Endothelial cell of umbilical vein (primary cell): ENCODE measurements at regions not wholly inside any gene's neighbourhood (a gene's known extent, or its start where the extent isn't known, plus 50 kb on each side); places are given as distances from the start of the nearest gene placed in this dataset.

ENCODE experiments used
- BruUV-seq: library from RNA; stranded (reverse); fragments of 400-500 nt; replicated peaks from 2 replicates; lab custom pipeline; 2021; lab: Mats Ljungman, UMichigan
- CTCF ChIA-PET: fragments of 300-600, 350-600 bp; sonication (Branson Sonifier 250); formaldehyde crosslinking; loops from one replicate; lab custom pipeline; 2021; ENCODE audit warnings: antibody characterized with exemption, inconsistent platforms; lab: Charles Lee
- POLR2A ChIA-PET: fragments of 300-600, 350-600 bp; sonication (Branson Sonifier 250); formaldehyde crosslinking; loops from one replicate; lab custom pipeline; 2021; ENCODE audit warnings: antibody characterized with exemption, inconsistent platforms; lab: Charles Lee
- DNase-seq: peaks from one replicate; pipeline ENCODE4 v3.0.0-alpha.2; 2011; ENCODE audit warnings: low read depth, low spot score
- FAIRE-seq: peaks from 2 replicates; lab custom pipeline; 2011; peaks lifted over from hg19 to GRCh38; lab: Jason Lieb, UNC
- H2AFZ ChIP-seq: 2 replicates; pipeline ENCODE4 v1.6.0; 2012; ENCODE audit warnings: low read depth, low read length, control low read depth, inconsistent platforms
- H3K27ac ChIP-seq: 2 replicates; pipeline ENCODE4 v1.5.1; 2011; ENCODE audit warnings: low read depth, mild to moderate bottlenecking, control low read depth, low read length, moderate library complexity; ENCODE audit not compliant: insufficient read depth
- H3K27me3 ChIP-seq, 2 experiments: 2 replicates each; pipeline versions ENCODE4 v1.6.0 to v1.6.1; 2011; ENCODE audit warnings: low read length in 2 of 2, mixed read lengths in 1 of 2; ENCODE audit not compliant: control insufficient read depth in 2 of 2, insufficient read depth in 2 of 2
- H3K36me3 ChIP-seq, 2 experiments: 2 replicates in 1 of 2; 3 replicates in 1 of 2; pipeline ENCODE4 v1.5.1; 2011; ENCODE audit warnings: low read length in 2 of 2, mild to moderate bottlenecking in 1 of 2, moderate library complexity in 1 of 2; ENCODE audit not compliant: control insufficient read depth in 2 of 2, insufficient read depth in 2 of 2; ENCODE audit errors: extremely low read depth in 1 of 2
- H3K4me1 ChIP-seq: 3 replicates; pipeline ENCODE4 v1.5.1; 2011; ENCODE audit warnings: mild to moderate bottlenecking, low read length; ENCODE audit not compliant: control insufficient read depth, insufficient read depth; ENCODE audit errors: extremely low read depth
- H3K4me2 ChIP-seq: 2 replicates; pipeline ENCODE4 v1.6.1; 2011; ENCODE audit warnings: low read length, control low read depth, mixed read lengths; ENCODE audit not compliant: insufficient read depth
- H3K4me3 ChIP-seq, 3 experiments: fragments of 200-600 bp in 1 of 3; sonication (generic), shearing (Covaris generic) in 1 of 3; replicated peaks in 1 of 3; 2 replicates each; pipeline ENCODE4 v1.5.1; 2011 to 2016; ENCODE audit warnings: control low read depth in 3 of 3, low read length in 3 of 3, mild to moderate bottlenecking in 2 of 3, inconsistent platforms in 1 of 3, low read depth in 1 of 3, moderate library complexity in 1 of 3; ENCODE audit not compliant: insufficient read depth in 1 of 3
- H3K79me2 ChIP-seq: 2 replicates; pipeline ENCODE4 v1.6.0; 2012; ENCODE audit warnings: low read length, inconsistent platforms; ENCODE audit not compliant: control insufficient read depth, insufficient read depth
- H3K9ac ChIP-seq: replicated peaks from 2 replicates; pipeline ENCODE3; 2011; ENCODE audit warnings: low read length, control low read depth; ENCODE audit not compliant: insufficient read depth; ENCODE audit errors: extremely low read depth
- H3K9me1 ChIP-seq: replicated peaks from 3 replicates; pipeline ENCODE4 v1.6.0; 2011; ENCODE audit warnings: mild to moderate bottlenecking, low read length; ENCODE audit not compliant: control insufficient read depth, insufficient read depth; ENCODE audit errors: extremely low read depth
- H3K9me3 ChIP-seq: replicated peaks from 2 replicates; pipeline ENCODE4 v1.5.1; 2012; ENCODE audit warnings: low read length, inconsistent platforms; ENCODE audit not compliant: control insufficient read depth, insufficient read depth
- H4K20me1 ChIP-seq: replicated peaks from 2 replicates; pipeline ENCODE3; 2011; ENCODE audit warnings: mild to moderate bottlenecking, low read length; ENCODE audit not compliant: control insufficient read depth, insufficient read depth; ENCODE audit errors: extremely low read depth
- EZH2 ChIP-seq: IDR thresholded peaks from 2 replicates; pipeline ENCODE4 v1.6.1; 2012; ENCODE audit warnings: borderline replicate concordance, low read depth, mild to moderate bottlenecking, moderate library complexity, low read length, inconsistent platforms; ENCODE audit not compliant: severe bottlenecking
- FOS ChIP-seq: IDR thresholded peaks from 2 replicates; pipeline ENCODE4 v1.6.1; 2011; ENCODE audit warnings: mild to moderate bottlenecking, low read length, moderate library complexity, borderline replicate concordance; ENCODE audit not compliant: insufficient read depth
- GATA2 ChIP-seq: IDR thresholded peaks from 2 replicates; pipeline ENCODE4 v1.7.0; 2011; ENCODE audit warnings: low read depth, mild to moderate bottlenecking, moderate library complexity, mixed read lengths, low read length; ENCODE audit not compliant: insufficient read length, insufficient read depth
- JUN ChIP-seq: IDR thresholded peaks from 2 replicates; pipeline ENCODE4 v1.6.1; 2011; ENCODE audit warnings: borderline replicate concordance, low read depth; ENCODE audit not compliant: insufficient read length, insufficient read depth
- MAX ChIP-seq: IDR thresholded peaks from 2 replicates; pipeline ENCODE4 v1.6.1; 2011; ENCODE audit not compliant: insufficient read depth, insufficient read length
- MYC ChIP-seq: IDR thresholded peaks from one replicate; pipeline ENCODE4 v1.6.1; 2011; ENCODE audit warnings: mild to moderate bottlenecking, low read depth, low read length
- POLR2A ChIP-seq: IDR thresholded peaks from 2 replicates; pipeline ENCODE4 v1.6.1; 2012; ENCODE audit warnings: low read depth, mild to moderate bottlenecking, control low read depth, low read length
- POLR2AphosphoS5 ChIP-seq: IDR thresholded peaks from 2 replicates; pipeline ENCODE4 v1.6.1; 2012; ENCODE audit warnings: low read depth, mild to moderate bottlenecking, control low read depth, low read length, moderate library complexity; ENCODE audit not compliant: insufficient read depth
- dilution Hi-C: fragments of 300-500 bp; cut with MboI; formaldehyde crosslinking; loops from one replicate; pipeline ENCODE4 v1.15.0; 2019; ENCODE audit warnings: low sequenced_read_pairs; ENCODE audit not compliant: extremely low pct_ligation_motif_present
- intact Hi-C: fragments of 100-400 bp; cut with micrococcal nuclease; formaldehyde crosslinking; loops from one replicate; pipeline ENCODE4 v1.10.0; 2022
- TF ChIP-seq, protein P1 (sequence below), 2 donors: IDR thresholded peaks; 1 replicate in 1 of 2; 2 replicates in 1 of 2; pipeline ENCODE4 v1.5.1; 2011; ENCODE audit warnings: low read length in 2 of 2, mild to moderate bottlenecking in 2 of 2, moderate library complexity in 2 of 2, control low read depth in 1 of 2, inconsistent platforms in 1 of 2, low read depth in 1 of 2; ENCODE audit not compliant: insufficient read depth in 1 of 2; ENCODE audit errors: extremely low read depth in 1 of 2

- H2AFZ ChIP-seq = peak overlapping the region; percentile 87
- no peaks in the 10 kb centered on the region for H3K36me3 ChIP-seq
- H3K4me2 ChIP-seq = no peak overlapping the region
- H3K4me1 ChIP-seq = peaks cover 9% of the 10 kb centered on the region
- dilution Hi-C loops (no loop called here), intact Hi-C loops (no loop called here)
- TF ChIP-seq JUN (no peak), POLR2AphosphoS5 (no peak), MYC (no peak), MAX (no peak), GATA2 (no peak), FOS (no peak), EZH2 (no peak), POLR2A (no peak)
- TF ChIP-seq, protein P1, sequence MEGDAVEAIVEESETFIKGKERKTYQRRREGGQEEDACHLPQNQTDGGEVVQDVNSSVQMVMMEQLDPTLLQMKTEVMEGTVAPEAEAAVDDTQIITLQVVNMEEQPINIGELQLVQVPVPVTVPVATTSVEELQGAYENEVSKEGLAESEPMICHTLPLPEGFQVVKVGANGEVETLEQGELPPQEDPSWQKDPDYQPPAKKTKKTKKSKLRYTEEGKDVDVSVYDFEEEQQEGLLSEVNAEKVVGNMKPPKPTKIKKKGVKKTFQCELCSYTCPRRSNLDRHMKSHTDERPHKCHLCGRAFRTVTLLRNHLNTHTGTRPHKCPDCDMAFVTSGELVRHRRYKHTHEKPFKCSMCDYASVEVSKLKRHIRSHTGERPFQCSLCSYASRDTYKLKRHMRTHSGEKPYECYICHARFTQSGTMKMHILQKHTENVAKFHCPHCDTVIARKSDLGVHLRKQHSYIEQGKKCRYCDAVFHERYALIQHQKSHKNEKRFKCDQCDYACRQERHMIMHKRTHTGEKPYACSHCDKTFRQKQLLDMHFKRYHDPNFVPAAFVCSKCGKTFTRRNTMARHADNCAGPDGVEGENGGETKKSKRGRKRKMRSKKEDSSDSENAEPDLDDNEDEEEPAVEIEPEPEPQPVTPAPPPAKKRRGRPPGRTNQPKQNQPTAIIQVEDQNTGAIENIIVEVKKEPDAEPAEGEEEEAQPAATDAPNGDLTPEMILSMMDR (IDR thresholded peaks at IDR 0.05; ENCODE audit: extremely low read depth in 1 of 2, insufficient read depth in 1 of 2, low read depth in 1 of 2, low read length in 2 of 2) = no peak
- H4K20me1 ChIP-seq = no peaks in the 10 kb centered on the region
- CTCF ChIA-PET = interaction anchor here (2.0 kb wide), 1 partner anchor 25 kb away, joined by 4 read pairs; no protein-coding TSS in a partner anchor
- no peaks in the 10 kb centered on the region for H3K9me1 ChIP-seq
- POLR2A ChIA-PET = no interaction called here
- no peak for FAIRE-seq
- no peak overlapping the region for H3K9ac ChIP-seq
- no peak for DNase-seq
- H3K9me3 ChIP-seq = no peaks in the 10 kb centered on the region
- BruUV-seq = no TSS peak
- no peak overlapping the region for H3K27ac ChIP-seq
- H3K79me2 ChIP-seq = no peaks in the 10 kb centered on the region
- H3K27me3 ChIP-seq = no peaks in the 10 kb centered on the region
- no peak overlapping the region for H3K4me3 ChIP-seq
Measured at GRCh38 chr17:77364941-77365583, 224.3 kb downstream of the SEC14L1 start.
